Stimulated activated CD4-positive, alpha-beta T cell treated with anti-CD3 and anti-CD28 coated beads, Interleukin-4, amount 100 ng/mL, for 48 hours (primary cell): ENCODE measurements at regions not wholly inside any gene's neighbourhood (a gene's known extent, or its start where the extent isn't known, plus 50 kb on each side); places are given as distances from the start of the nearest gene placed in this dataset.
"Not testable (repeated sequence)": the region's sequence is repeated elsewhere in the genome, so short reads cannot be mapped to it uniquely, and the experiment has no call there.

ENCODE experiments used
- DNase-seq, 2 donors: peaks; one replicate each; pipeline ENCODE4 v3.0.0-alpha.2; 2020; ENCODE audit warnings: low read depth in 2 of 2

GRCh38 chr7:79778786-79779770 is 325.6 kb upstream of the MAGI2 start:
- no peak for DNase-seq

DNA sequence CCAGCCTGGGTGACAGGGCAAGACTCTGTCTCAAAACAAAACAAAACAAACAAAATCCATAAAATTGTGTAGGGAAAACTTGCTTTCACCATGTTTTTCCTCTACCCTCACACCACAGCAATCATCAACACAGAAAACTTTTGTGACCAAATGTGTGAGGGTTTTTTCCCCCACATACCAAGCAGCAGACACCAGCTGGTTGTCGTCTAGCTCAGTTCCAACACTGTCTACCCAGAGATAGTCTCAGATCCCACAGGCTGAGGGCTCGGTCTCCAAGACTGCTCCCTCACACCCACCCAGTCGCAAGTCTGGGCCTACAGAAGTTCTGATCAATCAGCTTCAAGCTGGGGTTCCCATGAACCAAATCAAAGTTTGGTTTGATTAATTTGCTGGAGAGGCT is 322.4 kb upstream of the MAGI2 start:
- no peak for DNase-seq

DNA sequence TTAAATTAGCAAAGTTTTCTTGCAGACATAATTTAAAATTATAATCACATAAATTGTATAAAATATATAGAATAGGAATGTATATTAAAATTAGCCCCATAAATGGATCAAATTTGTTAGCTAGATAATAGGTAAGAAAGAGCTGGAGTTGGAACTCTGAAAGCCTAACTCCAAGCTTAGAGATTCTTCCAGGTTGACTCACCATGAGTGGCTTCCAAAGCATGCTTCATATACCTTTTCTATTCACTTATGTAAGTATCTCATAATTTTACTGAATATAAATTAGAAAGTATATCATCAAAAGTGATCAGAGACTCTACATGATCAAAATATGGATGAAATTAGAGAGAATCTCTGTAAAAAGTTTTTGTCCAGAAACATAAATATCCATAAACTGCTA is 320.7 kb upstream of the MAGI2 start:
- DNase-seq = no peak

GRCh38 chr7:79770970-79771369 is 317.5 kb upstream of the MAGI2 start:
- no peak for DNase-seq

DNA sequence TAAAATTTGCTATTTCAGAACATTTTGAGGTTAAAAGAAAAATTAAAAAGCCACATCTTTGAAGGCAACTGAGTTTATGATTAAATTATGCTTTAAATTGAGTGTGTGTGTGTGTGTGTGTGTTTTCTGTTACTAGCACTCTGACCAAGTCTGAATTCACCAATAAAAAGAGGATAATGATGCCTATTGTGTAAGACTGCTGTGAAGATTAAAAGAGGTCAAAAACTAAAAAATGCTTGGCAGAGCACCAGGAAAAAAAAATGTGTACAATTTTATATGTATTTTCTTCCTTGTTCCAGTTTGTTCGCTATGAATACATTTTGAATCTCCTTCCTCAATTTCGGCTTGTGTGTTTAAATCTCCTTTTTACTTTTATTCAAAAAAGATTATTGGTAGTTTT is 316.6 kb upstream of the MAGI2 start:
- DNase-seq = no peak

- DNase-seq = not testable (repeated sequence)
Observed at GRCh38 chr7:79767876-79768560, 314.6 kb upstream of the MAGI2 start.

DNA sequence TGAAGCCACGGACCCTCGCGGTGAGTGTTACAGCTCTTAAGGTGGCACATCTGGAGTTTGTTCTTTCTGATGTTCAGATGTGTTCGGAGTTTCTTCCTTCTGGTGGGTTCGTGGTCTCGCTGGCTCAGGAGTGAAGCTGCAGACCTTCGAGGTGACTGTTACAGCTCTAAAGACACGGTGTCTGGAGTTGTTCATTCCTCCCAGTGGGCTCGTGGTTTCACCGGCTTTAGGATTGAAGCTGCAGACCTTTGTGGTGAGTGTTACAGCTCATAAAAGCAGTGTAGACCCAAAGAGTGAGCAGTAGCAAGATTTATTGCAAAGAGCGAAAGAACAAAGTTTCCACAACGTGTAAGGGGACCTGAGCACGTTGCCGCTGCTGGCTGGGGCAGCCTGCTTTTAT is 313.7 kb upstream of the MAGI2 start:
- DNase-seq = not testable (repeated sequence)

- no peak for DNase-seq
Observed at GRCh38 chr7:79761876-79762429, 308.5 kb upstream of the MAGI2 start.

DNA sequence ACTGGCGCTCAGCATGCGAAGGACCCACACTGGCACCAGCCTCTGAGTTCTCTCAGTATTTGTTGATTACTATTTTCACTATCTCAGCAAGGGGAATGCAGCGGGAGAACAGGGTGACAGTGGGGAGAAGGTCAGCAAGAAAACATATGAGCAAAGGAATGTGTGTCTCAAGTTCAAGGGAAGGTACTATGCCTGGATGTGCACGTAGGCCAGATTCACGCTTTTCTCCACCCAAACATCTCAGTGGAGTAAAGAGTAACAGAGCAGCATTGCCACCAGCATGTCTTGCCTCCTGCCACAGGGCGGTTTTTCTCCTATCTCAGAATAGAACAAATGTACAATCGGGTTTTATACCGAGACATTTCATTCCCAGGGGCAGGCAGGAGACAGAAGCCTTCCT is 297.5 kb upstream of the MAGI2 start:
- DNase-seq = not testable (repeated sequence)

- DNase-seq = no peak
Observed at GRCh38 chr7:79749856-79750255, 296.4 kb upstream of the MAGI2 start.

DNA sequence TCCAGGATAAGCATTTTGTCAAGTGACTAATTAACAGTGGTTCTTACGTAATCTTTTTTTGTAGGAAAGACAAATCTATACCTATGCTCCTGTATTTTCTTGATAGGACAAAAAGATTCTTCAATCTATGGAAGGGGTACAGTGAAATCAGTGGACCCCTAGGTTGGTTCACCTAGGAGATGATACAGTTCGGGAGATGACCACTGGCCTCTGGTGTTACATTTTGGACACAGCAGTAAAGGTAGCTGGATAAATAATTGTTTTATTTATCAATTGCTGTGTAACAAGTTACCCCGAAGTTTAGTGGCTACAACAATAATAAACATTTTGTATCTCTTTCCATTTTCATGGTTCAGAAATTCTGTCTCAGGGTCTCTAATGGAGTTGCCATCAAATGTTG is 288.2 kb upstream of the MAGI2 start:
- no peak for DNase-seq

DNA sequence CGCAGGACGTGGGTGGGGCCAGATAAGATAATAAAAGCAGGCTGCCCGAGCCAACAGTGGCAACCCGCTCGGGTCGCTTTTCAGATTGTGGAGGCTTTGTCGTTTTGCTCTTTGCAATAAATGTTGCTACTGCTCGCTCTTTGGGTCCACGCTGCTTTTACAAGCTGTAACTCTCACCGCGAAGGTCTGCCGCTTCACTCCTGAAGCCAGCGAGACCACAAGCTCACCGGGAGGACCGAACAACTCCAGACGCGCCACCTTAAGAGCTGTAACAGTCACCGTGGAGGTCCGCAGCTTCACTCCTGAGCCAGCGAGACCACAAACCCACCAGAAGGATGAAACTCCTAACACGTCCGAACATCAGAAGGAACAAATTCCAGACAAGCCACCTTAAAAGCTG is 286.6 kb upstream of the MAGI2 start:
- no peak for DNase-seq

- not testable (repeated sequence) for DNase-seq
Observed at GRCh38 chr7:79739036-79739709, 285.7 kb upstream of the MAGI2 start.

GRCh38 chr7:79736418-79736817 is 283.0 kb upstream of the MAGI2 start:
- DNase-seq = no peak

- DNase-seq = no peak
Observed at GRCh38 chr7:79735012-79735411, 281.5 kb upstream of the MAGI2 start.

DNA sequence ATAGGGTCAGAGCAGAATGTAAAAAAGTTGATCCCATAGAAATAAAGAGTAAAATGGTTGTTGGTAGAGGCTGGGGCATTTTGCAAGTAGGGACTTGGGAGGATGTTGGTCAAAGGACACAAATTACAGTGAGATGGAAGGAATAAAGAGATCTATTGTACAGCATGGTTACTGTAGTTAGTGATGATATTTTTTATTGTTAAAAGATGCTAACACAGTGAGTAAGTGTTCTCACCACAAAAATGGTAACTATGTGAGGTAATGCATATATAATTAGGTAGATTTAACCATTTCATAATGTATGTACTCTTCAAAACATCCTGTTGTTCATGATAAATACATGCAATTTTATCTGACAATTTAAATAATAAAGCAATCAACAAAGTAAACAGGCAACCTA is 280.7 kb upstream of the MAGI2 start:
- DNase-seq = no peak

DNA sequence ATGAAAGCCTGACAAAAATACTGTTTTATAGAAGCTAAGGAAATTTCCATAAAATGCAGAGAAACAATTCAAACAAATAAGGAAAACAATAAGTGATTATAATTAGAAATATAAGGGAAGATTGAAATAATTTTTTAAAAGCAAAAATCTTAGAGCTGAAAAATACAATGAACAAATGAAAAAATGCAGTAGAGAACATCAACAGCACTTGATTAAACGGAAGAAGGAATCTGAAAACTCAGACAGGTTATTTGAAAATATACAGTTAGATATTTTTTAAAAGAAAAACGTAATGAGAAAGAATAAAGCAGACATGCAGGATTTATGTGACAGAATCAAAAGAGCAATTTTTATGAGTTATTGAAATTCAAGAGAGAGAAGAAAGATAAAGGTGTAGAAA is 279.1 kb upstream of the MAGI2 start:
- DNase-seq = no peak

DNA sequence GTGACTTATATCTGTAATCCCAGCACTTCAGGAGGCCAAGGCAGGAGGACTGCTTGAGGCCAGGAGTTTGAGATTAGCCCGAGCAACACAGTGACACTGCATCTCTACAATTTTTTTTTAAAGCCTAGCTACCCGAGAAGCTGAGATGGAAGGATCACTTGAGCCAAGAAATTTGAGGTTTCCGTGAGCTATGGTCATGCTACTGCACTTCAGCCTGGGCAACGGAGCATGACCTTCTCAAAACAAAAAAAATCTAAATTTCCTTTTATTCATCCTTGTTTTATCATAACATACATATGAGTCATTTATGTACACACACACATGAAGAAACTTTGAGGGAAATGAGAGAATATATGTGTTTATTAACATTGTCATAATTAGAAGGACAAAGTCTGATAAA is 277.5 kb upstream of the MAGI2 start:
- DNase-seq = no peak

GRCh38 chr7:79723833-79724618 is 270.6 kb upstream of the MAGI2 start:
- no peak for DNase-seq

GRCh38 chr7:79722217-79722616 is 268.8 kb upstream of the MAGI2 start:
- no peak for DNase-seq

- DNase-seq = no peak
Observed at GRCh38 chr7:79719216-79719615, 265.7 kb upstream of the MAGI2 start.
